Eye (tissue), 1 donor: ENCODE measurements at regions not wholly inside any gene's neighbourhood (a gene's known extent, or its start where the extent isn't known, plus 50 kb on each side); places are given as distances from the start of the nearest gene placed in this dataset.

Source experiments
- DNase-seq: peaks from one replicate; pipeline ENCODE4 v3.0.0-alpha.2; 2015

- no peak for DNase-seq
Observed at GRCh38 chr6:126419901-126420300, 80.0 kb downstream of the CENPW start.

- DNase-seq = no peak
Observed at GRCh38 chr6:126422912-126423311, 83.0 kb downstream of the CENPW start.

GRCh38 chr6:126427713-126428112 lies 87.8 kb downstream of the CENPW start:
- DNase-seq = no peak

GRCh38 chr6:126429866-126430265 lies 90.0 kb downstream of the CENPW start:
- DNase-seq = no peak

- no peak for DNase-seq
Observed at GRCh38 chr6:126432564-126432963, 92.6 kb downstream of the CENPW start.

GRCh38 chr6:126433927-126434326 lies 94.0 kb downstream of the CENPW start:
- no peak for DNase-seq

- DNase-seq = no peak
Observed at GRCh38 chr6:126437205-126437604, 97.3 kb downstream of the CENPW start.

- no peak for DNase-seq
Observed at GRCh38 chr6:126439040-126439439, 99.1 kb downstream of the CENPW start.

- no peak for DNase-seq
Observed at GRCh38 chr6:126440923-126441322, 101.0 kb downstream of the CENPW start.

- DNase-seq = no peak
Observed at GRCh38 chr6:126444659-126445273, 104.9 kb downstream of the CENPW start.

GRCh38 chr6:126446248-126446647 lies 106.3 kb downstream of the CENPW start:
- peak; percentile 10 for DNase-seq

GRCh38 chr6:126447367-126447766 lies 107.5 kb downstream of the CENPW start:
- DNase-seq = no peak

GRCh38 chr6:126461045-126461444 lies 121.1 kb downstream of the CENPW start:
- DNase-seq = no peak

GRCh38 chr6:126464245-126464644 lies 124.3 kb downstream of the CENPW start:
- DNase-seq = no peak

GRCh38 chr6:126475449-126475848 lies 135.5 kb downstream of the CENPW start:
- no peak for DNase-seq

- DNase-seq = no peak
Observed at GRCh38 chr6:126477678-126478077, 137.8 kb downstream of the CENPW start.

- DNase-seq = no peak
Observed at GRCh38 chr6:126480268-126480667, 140.4 kb downstream of the CENPW start.

- DNase-seq = no peak
Observed at GRCh38 chr6:126481319-126481718, 141.4 kb downstream of the CENPW start.

GRCh38 chr6:126504792-126505191 lies 164.9 kb downstream of the CENPW start:
- DNase-seq = no peak

- DNase-seq = no peak
Observed at GRCh38 chr6:126513198-126513597, 173.3 kb downstream of the CENPW start.

GRCh38 chr6:126516411-126516810 lies 176.5 kb downstream of the CENPW start:
- no peak for DNase-seq

- no peak for DNase-seq
Observed at GRCh38 chr6:126524811-126525326, 185.0 kb downstream of the CENPW start.

- no peak for DNase-seq
Observed at GRCh38 chr6:126526547-126526946, 186.6 kb downstream of the CENPW start.

GRCh38 chr6:126526996-126527606 lies 187.2 kb downstream of the CENPW start:
- no peak for DNase-seq
